ENCODE measurements at regions not wholly inside any gene's neighbourhood (a gene's known extent, or its start where the extent isn't known, plus 50 kb on each side); places are given as distances from the start of the nearest gene placed in this dataset.
"Not testable (repeated sequence)": the region's sequence is repeated elsewhere in the genome, so short reads cannot be mapped to it uniquely, and the experiment has no call there.

- Histone ChIP-seq H3K36me3 (ENCODE audit: control insufficient read depth in 2 of 3, insufficient read depth in 3 of 3, low read length in 3 of 3) (no peaks in the 10 kb centered on the region), H3K9ac (ENCODE audit: low read length in 3 of 3) (no peak overlapping the region), H3K27ac (ENCODE audit: low read depth in 2 of 2, low read length in 2 of 2) (no peak overlapping the region), H3K9me3 (ENCODE audit: control insufficient read depth in 2 of 3, insufficient read depth in 1 of 3, low read length in 3 of 3) (no peaks in the 10 kb centered on the region), H3K4me1 (ENCODE audit: control insufficient read depth in 2 of 3, insufficient read depth in 2 of 3, low read depth in 1 of 3, low read length in 3 of 3) (no peaks in the 10 kb centered on the region), H3K4me3 (ENCODE audit: low read length in 3 of 3) (no peak overlapping the region), H3K27me3 (ENCODE audit: control insufficient read depth, insufficient read depth, low read length) (no peaks in the 10 kb centered on the region)
- no peak for DNase-seq
- no peak for FAIRE-seq
- TF ChIP-seq CTCF (IDR thresholded peaks at IDR 0.05; ENCODE audit: borderline replicate concordance, extremely low read depth, insufficient read depth): no peak
- intact Hi-C loops (cut with DNase I): no loop called here
Observed at GRCh38 chr9:118689280-118689679, 680.0 kb downstream of the BRINP1 start.

GRCh38 chr9:118692613-118693012 lies 676.6 kb downstream of the BRINP1 start:
- Histone ChIP-seq H3K27me3 (ENCODE audit: control insufficient read depth, insufficient read depth, low read length) (no peaks in the 10 kb centered on the region), H3K27ac (ENCODE audit: low read depth in 2 of 2, low read length in 2 of 2) (no peak overlapping the region), H3K9me3 (ENCODE audit: control insufficient read depth in 2 of 3, insufficient read depth in 1 of 3, low read length in 3 of 3) (no peaks in the 10 kb centered on the region), H3K4me1 (ENCODE audit: control insufficient read depth in 2 of 3, insufficient read depth in 2 of 3, low read depth in 1 of 3, low read length in 3 of 3) (no peaks in the 10 kb centered on the region), H3K9ac (ENCODE audit: low read length in 3 of 3) (no peak overlapping the region), H3K36me3 (ENCODE audit: control insufficient read depth in 2 of 3, insufficient read depth in 3 of 3, low read length in 3 of 3) (no peaks in the 10 kb centered on the region), H3K4me3 (ENCODE audit: low read length in 3 of 3) (no peak overlapping the region)
- intact Hi-C loops (cut with DNase I): no loop called here
- FAIRE-seq (no peak), DNase-seq (no peak)
- no peak for TF ChIP-seq CTCF (IDR thresholded peaks at IDR 0.05; ENCODE audit: borderline replicate concordance, extremely low read depth, insufficient read depth)

GRCh38 chr9:118693645-118694044 lies 675.6 kb downstream of the BRINP1 start:
- no peak for FAIRE-seq
- no peak overlapping the region for H3K9ac ChIP-seq (ENCODE audit: low read length in 3 of 3)
- peak in 2 of 5 donors; percentile 8 to 42 for DNase-seq
- no peak for TF ChIP-seq CTCF (IDR thresholded peaks at IDR 0.05; ENCODE audit: borderline replicate concordance, extremely low read depth, insufficient read depth)
- H3K27me3 ChIP-seq (ENCODE audit: control insufficient read depth, insufficient read depth, low read length): no peaks in the 10 kb centered on the region
- H3K36me3 ChIP-seq (ENCODE audit: control insufficient read depth in 2 of 3, insufficient read depth in 3 of 3, low read length in 3 of 3): no peaks in the 10 kb centered on the region
- no peaks in the 10 kb centered on the region for H3K4me1 ChIP-seq (ENCODE audit: control insufficient read depth in 2 of 3, insufficient read depth in 2 of 3, low read depth in 1 of 3, low read length in 3 of 3)
- H3K9me3 ChIP-seq (ENCODE audit: control insufficient read depth in 2 of 3, insufficient read depth in 1 of 3, low read length in 3 of 3): no peaks in the 10 kb centered on the region
- H3K27ac ChIP-seq (ENCODE audit: low read depth in 2 of 2, low read length in 2 of 2): no peak overlapping the region
- no peak overlapping the region for H3K4me3 ChIP-seq (ENCODE audit: low read length in 3 of 3)
- intact Hi-C loops (cut with DNase I): no loop called here

GRCh38 chr9:118695249-118695648 lies 674.0 kb downstream of the BRINP1 start:
- H3K4me3 ChIP-seq (ENCODE audit: low read length in 3 of 3); DNase-seq; H3K36me3 ChIP-seq (ENCODE audit: control insufficient read depth in 2 of 3, insufficient read depth in 3 of 3, low read length in 3 of 3); H3K4me1 ChIP-seq (ENCODE audit: control insufficient read depth in 2 of 3, insufficient read depth in 2 of 3, low read depth in 1 of 3, low read length in 3 of 3); FAIRE-seq; H3K9ac ChIP-seq (ENCODE audit: low read length in 3 of 3); H3K9me3 ChIP-seq (ENCODE audit: control insufficient read depth in 2 of 3, insufficient read depth in 1 of 3, low read length in 3 of 3); H3K27ac ChIP-seq (ENCODE audit: low read depth in 2 of 2, low read length in 2 of 2); H3K27me3 ChIP-seq (ENCODE audit: control insufficient read depth, insufficient read depth, low read length); intact Hi-C loops (cut with DNase I): not testable (repeated sequence)
